HUES64 (cell line): ENCODE measurements at regions not wholly inside any gene's neighbourhood (a gene's known extent, or its start where the extent isn't known, plus 50 kb on each side); places are given as distances from the start of the nearest gene placed in this dataset.
"Not testable (repeated sequence)": the region's sequence is repeated elsewhere in the genome, so short reads cannot be mapped to it uniquely, and the experiment has no call there.

Experiments
- H3K27ac ChIP-seq: 2 replicates; pipeline ENCODE4 v1.7.0; 2013; ENCODE audit warnings: low read depth, low read length, inconsistent platforms
- H3K27me3 ChIP-seq: 2 replicates; pipeline ENCODE4 v1.6.1; 2013; ENCODE audit warnings: mild to moderate bottlenecking, low read length; ENCODE audit not compliant: insufficient read depth
- H3K36me3 ChIP-seq: 2 replicates; pipeline ENCODE4 v1.6.1; 2013; ENCODE audit warnings: mild to moderate bottlenecking, low read length; ENCODE audit not compliant: insufficient read depth
- H3K4me1 ChIP-seq: 2 replicates; pipeline ENCODE4 v1.6.1; 2013; ENCODE audit warnings: mild to moderate bottlenecking, low read length, moderate library complexity; ENCODE audit not compliant: insufficient read depth
- H3K4me3 ChIP-seq: 2 replicates; pipeline ENCODE4 v1.5.1; 2013; ENCODE audit warnings: mild to moderate bottlenecking, low read length, moderate library complexity
- H3K9ac ChIP-seq: 2 replicates; pipeline ENCODE4 v1.6.1; 2013; ENCODE audit warnings: mild to moderate bottlenecking, low read depth, low read length
- H3K9me3 ChIP-seq: 2 replicates; pipeline ENCODE4 v1.6.1; 2013; ENCODE audit warnings: low read depth, low read length; ENCODE audit not compliant: insufficient read depth
- WGBS: fragments of 150-250, 120-280 bp; methylation state at CpG from one replicate; pipeline ENCODE4 v1.1.7; 2013; ENCODE audit warnings: missing lambda C conversion rate; 5-methylcytosine and 5-hydroxymethylcytosine counted together

- Histone ChIP-seq H3K27ac (no peak overlapping the region), H3K9ac (no peak overlapping the region), H3K9me3 (no peaks in the 10 kb centered on the region), H3K4me3 (no peak overlapping the region), H3K4me1 (peaks cover 8% of the 10 kb centered on the region; the same call in 1 of the 2 replicates), H3K27me3 (no peaks in the 10 kb centered on the region), H3K36me3 (no peaks in the 10 kb centered on the region)
- 68% methylated on average over 4 of the region's 4 CpGs for WGBS
Measured at GRCh38 chr18:34942276-34942675, 98.9 kb upstream of the MAPRE2 start.

GRCh38 chr18:34942975-34943374, 98.2 kb upstream of the MAPRE2 start:
- WGBS: 83% methylated on average over 7 of the region's 7 CpGs
- no peaks in the 10 kb centered on the region for H3K36me3 ChIP-seq
- H3K4me3 ChIP-seq: no peak overlapping the region
- no peak overlapping the region for H3K9ac ChIP-seq
- peaks cover 13% of the 10 kb centered on the region; the same call in 1 of the 2 replicates for H3K4me1 ChIP-seq
- H3K9me3 ChIP-seq: no peaks in the 10 kb centered on the region
- no peaks in the 10 kb centered on the region for H3K27me3 ChIP-seq
- no peak overlapping the region for H3K27ac ChIP-seq

- Histone ChIP-seq H3K27ac (no peak overlapping the region), H3K4me3 (no peak overlapping the region), H3K9ac (no peak overlapping the region), H3K27me3 (no peaks in the 10 kb centered on the region), H3K4me1 (peaks cover 13% of the 10 kb centered on the region; the same call in 1 of the 2 replicates), H3K36me3 (no peaks in the 10 kb centered on the region), H3K9me3 (no peaks in the 10 kb centered on the region)
- 91% methylated on average over 2 of the region's 2 CpGs for WGBS
Measured at GRCh38 chr18:34943587-34943986, 97.6 kb upstream of the MAPRE2 start.

- Histone ChIP-seq H3K4me3 (no peak overlapping the region), H3K27ac (no peak overlapping the region), H3K27me3 (no peaks in the 10 kb centered on the region), H3K9me3 (no peaks in the 10 kb centered on the region), H3K36me3 (no peaks in the 10 kb centered on the region), H3K4me1 (peaks cover 6% of the 10 kb centered on the region; the same call in 1 of the 2 replicates), H3K9ac (no peak overlapping the region)
- 92% methylated on average over 1 of the region's 2 CpGs for whole genome bisulfite sequencing
Measured at GRCh38 chr18:34947711-34948125, 93.5 kb upstream of the MAPRE2 start.

- H3K36me3 ChIP-seq: no peaks in the 10 kb centered on the region
- peaks cover 6% of the 10 kb centered on the region; the same call in 1 of the 2 replicates for H3K4me1 ChIP-seq
- no peak overlapping the region for H3K27ac ChIP-seq
- no peaks in the 10 kb centered on the region for H3K27me3 ChIP-seq
- WGBS: 94% methylated on average over 5 of the region's 6 CpGs
- no peaks in the 10 kb centered on the region for H3K9me3 ChIP-seq
- no peak overlapping the region for H3K4me3 ChIP-seq
- H3K9ac ChIP-seq: no peak overlapping the region
Measured at GRCh38 chr18:34951625-34952379, 89.4 kb upstream of the MAPRE2 start.

GRCh38 chr18:34953212-34953611, 88.0 kb upstream of the MAPRE2 start:
- WGBS: 87% methylated on average over 2 of the region's 2 CpGs
- no peak overlapping the region for H3K9ac ChIP-seq
- H3K4me1 ChIP-seq: no peaks in the 10 kb centered on the region
- H3K9me3 ChIP-seq: no peaks in the 10 kb centered on the region
- no peak overlapping the region for H3K27ac ChIP-seq
- no peaks in the 10 kb centered on the region for H3K27me3 ChIP-seq
- H3K36me3 ChIP-seq: no peaks in the 10 kb centered on the region
- no peak overlapping the region for H3K4me3 ChIP-seq

- not testable (repeated sequence) for H3K27ac ChIP-seq, H3K36me3 ChIP-seq, H3K27me3 ChIP-seq, H3K9ac ChIP-seq, H3K4me3 ChIP-seq, H3K9me3 ChIP-seq, H3K4me1 ChIP-seq
Measured at GRCh38 chr18:34955494-34955893, 85.7 kb upstream of the MAPRE2 start.

GRCh38 chr18:34956663-34957062, 84.5 kb upstream of the MAPRE2 start:
- Histone ChIP-seq H3K9me3 (no peaks in the 10 kb centered on the region), H3K36me3 (no peaks in the 10 kb centered on the region), H3K27ac (no peak overlapping the region), H3K4me3 (no peak overlapping the region), H3K27me3 (no peaks in the 10 kb centered on the region), H3K4me1 (no peaks in the 10 kb centered on the region), H3K9ac (no peak overlapping the region)

- no peaks in the 10 kb centered on the region for H3K4me1 ChIP-seq
- no peak overlapping the region for H3K4me3 ChIP-seq
- no peak overlapping the region for H3K9ac ChIP-seq
- no peaks in the 10 kb centered on the region for H3K9me3 ChIP-seq
- H3K36me3 ChIP-seq: no peaks in the 10 kb centered on the region
- H3K27me3 ChIP-seq: no peaks in the 10 kb centered on the region
- no peak overlapping the region for H3K27ac ChIP-seq
- WGBS: 93% methylated on average over 3 of the region's 3 CpGs
Measured at GRCh38 chr18:34957119-34957863, 83.9 kb upstream of the MAPRE2 start.

- whole genome bisulfite sequencing: 86% methylated on average over 2 of the region's 2 CpGs
- Histone ChIP-seq H3K4me3 (no peak overlapping the region), H3K27ac (no peak overlapping the region), H3K9me3 (no peaks in the 10 kb centered on the region), H3K4me1 (no peaks in the 10 kb centered on the region), H3K9ac (no peak overlapping the region), H3K27me3 (no peaks in the 10 kb centered on the region), H3K36me3 (no peaks in the 10 kb centered on the region)
Measured at GRCh38 chr18:34957864-34958259, 83.4 kb upstream of the MAPRE2 start.

- Histone ChIP-seq H3K4me1 (no peaks in the 10 kb centered on the region), H3K27ac (no peak overlapping the region), H3K9me3 (no peaks in the 10 kb centered on the region), H3K4me3 (no peak overlapping the region), H3K36me3 (no peaks in the 10 kb centered on the region), H3K27me3 (no peaks in the 10 kb centered on the region), H3K9ac (no peak overlapping the region)
- WGBS: 94% methylated on average over 1 of the region's 1 CpG
Measured at GRCh38 chr18:34959211-34959829, 81.9 kb upstream of the MAPRE2 start.
